Fibroblast of villous mesenchyme (primary cell): ENCODE measurements at regions not wholly inside any gene's neighbourhood (a gene's known extent, or its start where the extent isn't known, plus 50 kb on each side); places are given as distances from the start of the nearest gene placed in this dataset.

ENCODE experiments used
- DNase-seq: peaks from one replicate; pipeline ENCODE4 v3.0.0-alpha.2; 2010; ENCODE audit warnings: low read depth
- H3K4me3 ChIP-seq: 2 replicates; pipeline ENCODE4 v1.5.1; 2011; ENCODE audit warnings: low read depth, mild to moderate bottlenecking, low read length
- TF ChIP-seq, protein P1 (sequence below): IDR thresholded peaks from 2 replicates; pipeline ENCODE4 v1.5.1; 2012; ENCODE audit warnings: low read depth, mild to moderate bottlenecking, low read length; ENCODE audit not compliant: insufficient read depth

DNA sequence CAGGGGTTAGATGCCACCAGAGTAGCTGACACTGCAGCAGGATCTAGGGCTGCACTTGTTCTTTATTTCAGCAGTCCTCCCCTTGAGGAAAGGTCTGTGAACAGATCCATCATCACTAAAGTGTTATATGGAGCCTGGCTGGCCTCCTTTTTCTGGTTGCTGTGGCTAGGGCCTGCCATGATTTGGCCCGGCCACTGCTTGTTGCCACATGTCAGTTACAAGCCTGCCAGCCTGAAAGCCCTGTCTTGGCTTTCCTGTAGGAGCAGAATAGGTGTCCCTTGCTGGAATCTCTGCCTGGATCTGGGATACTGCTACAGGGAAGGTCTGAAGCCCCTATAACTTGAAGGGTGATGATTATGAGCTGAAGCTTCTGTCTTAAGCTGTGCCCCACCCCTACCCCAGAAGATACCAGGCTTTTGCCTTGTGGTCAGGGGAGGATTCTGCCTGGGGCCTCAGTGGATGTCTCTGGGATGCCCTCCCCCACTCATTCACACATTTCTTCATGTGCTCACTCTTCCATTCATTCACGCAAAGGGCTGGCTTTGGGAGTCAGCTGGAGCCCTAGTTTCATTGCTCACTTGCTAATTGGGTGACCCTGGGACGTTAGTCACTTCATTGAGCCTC lies 64.7 kb downstream of the NDUFS5 start:
- no peak overlapping the region for H3K4me3 ChIP-seq
- DNase-seq: no peak
- TF ChIP-seq, protein P1, sequence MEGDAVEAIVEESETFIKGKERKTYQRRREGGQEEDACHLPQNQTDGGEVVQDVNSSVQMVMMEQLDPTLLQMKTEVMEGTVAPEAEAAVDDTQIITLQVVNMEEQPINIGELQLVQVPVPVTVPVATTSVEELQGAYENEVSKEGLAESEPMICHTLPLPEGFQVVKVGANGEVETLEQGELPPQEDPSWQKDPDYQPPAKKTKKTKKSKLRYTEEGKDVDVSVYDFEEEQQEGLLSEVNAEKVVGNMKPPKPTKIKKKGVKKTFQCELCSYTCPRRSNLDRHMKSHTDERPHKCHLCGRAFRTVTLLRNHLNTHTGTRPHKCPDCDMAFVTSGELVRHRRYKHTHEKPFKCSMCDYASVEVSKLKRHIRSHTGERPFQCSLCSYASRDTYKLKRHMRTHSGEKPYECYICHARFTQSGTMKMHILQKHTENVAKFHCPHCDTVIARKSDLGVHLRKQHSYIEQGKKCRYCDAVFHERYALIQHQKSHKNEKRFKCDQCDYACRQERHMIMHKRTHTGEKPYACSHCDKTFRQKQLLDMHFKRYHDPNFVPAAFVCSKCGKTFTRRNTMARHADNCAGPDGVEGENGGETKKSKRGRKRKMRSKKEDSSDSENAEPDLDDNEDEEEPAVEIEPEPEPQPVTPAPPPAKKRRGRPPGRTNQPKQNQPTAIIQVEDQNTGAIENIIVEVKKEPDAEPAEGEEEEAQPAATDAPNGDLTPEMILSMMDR: no peak

DNA sequence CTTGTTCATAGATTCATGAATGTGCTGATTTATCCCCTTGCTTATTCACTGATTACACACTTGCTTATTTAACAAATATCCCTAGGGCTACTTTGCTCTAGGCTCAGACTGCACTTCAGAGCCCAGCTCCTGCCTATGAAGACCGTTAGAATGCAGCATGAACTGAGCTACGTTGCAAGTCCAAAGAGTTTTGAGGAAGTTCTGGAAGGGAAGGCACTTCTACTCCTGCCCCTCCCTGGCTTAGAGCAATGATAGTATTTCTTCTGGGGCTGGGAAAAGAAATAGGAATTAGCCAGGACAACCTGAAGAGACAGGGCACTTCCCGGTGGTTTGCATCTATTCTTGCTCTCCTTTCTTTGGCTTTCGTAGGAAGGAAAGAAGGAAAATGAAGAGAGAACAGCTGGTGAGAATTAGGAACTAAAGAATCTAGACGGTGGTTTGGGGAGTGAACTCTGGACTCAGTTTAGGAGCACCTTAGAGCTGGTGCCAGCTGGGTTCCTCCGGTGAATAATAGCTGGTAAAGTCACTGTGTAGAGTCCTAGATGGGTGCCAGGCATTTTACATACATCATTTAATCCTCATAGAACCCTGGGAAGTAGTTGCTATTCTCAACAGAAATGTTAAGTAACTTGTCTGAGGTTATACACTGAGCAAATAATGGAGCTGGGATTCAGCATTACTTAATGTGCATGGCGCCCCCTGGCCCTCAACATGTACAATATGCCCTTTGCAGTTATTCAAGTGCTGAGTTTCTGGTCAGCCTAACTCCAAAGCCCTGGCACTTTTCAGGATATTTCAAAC lies 65.9 kb downstream of the NDUFS5 start:
- H3K4me3 ChIP-seq: no peak overlapping the region
- TF ChIP-seq, protein P1: peak; percentile 78
- peak; percentile 84 for DNase-seq

DNA sequence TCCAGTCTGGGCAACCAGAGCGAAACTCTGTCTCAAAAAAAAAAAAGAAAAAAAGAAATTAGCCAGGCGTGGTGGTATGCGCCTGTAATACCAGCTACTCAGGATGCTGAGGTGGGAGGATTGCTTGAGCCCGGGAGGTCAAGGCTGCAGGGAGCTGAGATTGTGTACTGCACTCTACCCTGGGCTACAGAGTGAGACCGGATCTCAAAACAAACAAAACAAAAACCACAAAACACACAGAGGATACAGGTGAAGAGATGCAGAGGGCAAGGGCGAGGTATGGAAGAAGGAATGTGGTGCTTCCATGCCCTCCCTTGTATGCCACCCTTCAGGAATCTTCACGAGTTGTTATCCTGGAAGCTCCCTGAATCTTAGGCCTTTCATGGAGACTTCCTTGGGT lies 68.5 kb downstream of the NDUFS5 start:
- no peak for DNase-seq
- TF ChIP-seq, protein P1: no peak

DNA sequence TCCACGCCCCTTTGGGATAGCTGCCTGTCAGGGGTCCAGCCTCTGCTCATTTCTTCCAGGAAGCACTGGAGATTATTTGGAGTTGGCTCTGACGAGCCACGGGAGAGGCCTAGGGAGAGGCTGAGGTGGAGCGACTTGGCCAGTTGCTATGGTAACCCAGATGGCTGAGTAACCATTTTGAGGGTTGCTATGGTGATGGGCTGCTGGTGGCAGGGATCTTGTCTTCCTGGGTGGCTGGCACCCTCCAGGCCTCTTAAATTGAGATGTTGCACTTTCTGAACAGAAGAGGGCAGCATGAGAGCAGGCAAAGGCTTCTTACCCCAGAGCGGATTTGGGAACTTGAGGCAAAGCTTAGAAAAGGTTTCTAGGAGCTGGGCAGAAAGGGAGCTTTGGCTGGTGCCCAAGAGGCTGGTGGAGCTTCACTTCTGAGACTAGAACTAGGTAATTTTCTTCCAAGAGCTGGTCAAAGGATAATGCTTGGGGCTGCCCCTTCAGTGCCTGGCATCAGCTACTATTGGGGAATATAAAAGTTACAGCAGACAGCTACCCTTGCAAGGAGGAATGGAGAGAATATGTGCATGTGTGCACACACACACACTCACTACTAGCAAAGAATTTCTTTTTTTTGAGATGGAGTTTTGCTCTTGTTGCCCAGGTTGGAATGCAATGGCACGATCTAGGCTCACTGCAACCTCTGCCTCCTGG lies 72.5 kb downstream of the NDUFS5 start:
- TF ChIP-seq, protein P1: peak; percentile 77
- H3K4me3 ChIP-seq: no peak overlapping the region
- DNase-seq: peak; percentile 91

More for the DNA sequence above, 68.5 kb downstream of the NDUFS5 start:
- no peak overlapping the region for H3K4me3 ChIP-seq

DNA sequence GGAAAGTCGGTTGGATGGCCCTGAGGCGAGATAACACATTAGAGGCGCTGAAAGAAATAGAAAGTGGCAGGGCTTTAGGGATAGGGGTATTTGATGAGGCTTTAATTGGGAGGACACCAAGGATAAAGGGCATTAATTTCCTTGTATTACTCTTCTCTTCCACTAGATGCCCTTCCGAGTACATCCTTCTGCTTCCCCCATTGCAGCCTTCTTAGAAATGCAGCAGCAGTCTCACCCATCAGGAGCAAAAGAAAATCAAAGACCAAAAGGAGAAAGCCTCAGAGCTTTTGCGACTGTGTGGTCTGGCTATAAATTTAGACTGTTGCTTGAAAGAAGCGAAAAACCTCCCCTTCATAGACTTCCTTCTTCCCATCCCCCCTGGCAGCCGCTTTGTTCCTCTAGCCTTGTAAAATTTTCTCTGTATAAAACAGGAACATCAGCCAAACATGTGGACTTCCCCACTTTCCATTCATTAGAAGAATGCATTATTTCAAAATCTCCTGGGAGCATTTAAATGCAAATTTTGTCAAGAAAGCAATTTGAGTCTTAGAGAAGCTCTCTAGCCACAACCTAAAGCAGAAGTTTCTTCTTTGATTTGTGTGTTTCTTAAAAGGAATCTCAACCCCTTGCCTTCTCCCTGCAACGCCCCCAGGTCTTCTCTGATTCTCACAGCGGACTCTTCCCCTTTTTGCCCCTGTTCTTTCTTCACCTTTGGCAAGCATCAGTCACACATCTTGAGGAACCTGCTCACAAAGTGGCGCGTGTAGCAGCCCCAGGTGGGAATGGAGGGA lies 76.6 kb downstream of the NDUFS5 start:
- no peak overlapping the region for H3K4me3 ChIP-seq
- DNase-seq: peak; percentile 90
- TF ChIP-seq, protein P1: peak; percentile 75
